NCI-H2196 (cell line): ENCODE measurements at regions not wholly inside any gene's neighbourhood (a gene's known extent, or its start where the extent isn't known, plus 50 kb on each side); places are given as distances from the start of the nearest gene placed in this dataset.

ENCODE experiments used
- DNase-seq: peaks from one replicate; lab custom pipeline; 2025; ENCODE audit not compliant: unreplicated experiment; lab: John Stamatoyannopoulos, UW

- no peak for DNase-seq
Observed at GRCh38 chr4:31575504-31575903, 855.3 kb downstream of the PCDH7 start.

- no peak for DNase-seq
Observed at GRCh38 chr4:31580843-31581242, 860.7 kb downstream of the PCDH7 start.

- no peak for DNase-seq
Observed at GRCh38 chr4:31585503-31585902, 865.3 kb downstream of the PCDH7 start.

- no peak for DNase-seq
Observed at GRCh38 chr4:31592293-31592692, 872.1 kb downstream of the PCDH7 start.

GRCh38 chr4:31595496-31595895 is 875.3 kb downstream of the PCDH7 start:
- no peak for DNase-seq

- DNase-seq: no peak
Observed at GRCh38 chr4:31598639-31599038, 878.5 kb downstream of the PCDH7 start.

- no peak for DNase-seq
Observed at GRCh38 chr4:31601793-31602192, 881.6 kb downstream of the PCDH7 start.

- no peak for DNase-seq
Observed at GRCh38 chr4:31613946-31614623, 893.9 kb downstream of the PCDH7 start.

- no peak for DNase-seq
Observed at GRCh38 chr4:31617667-31618066, 897.5 kb downstream of the PCDH7 start.

GRCh38 chr4:31620476-31620875 is 900.3 kb downstream of the PCDH7 start:
- no peak for DNase-seq

GRCh38 chr4:31645236-31645635 is 925.1 kb downstream of the PCDH7 start:
- no peak for DNase-seq

- no peak for DNase-seq
Observed at GRCh38 chr4:31647786-31648185, 927.6 kb downstream of the PCDH7 start.

GRCh38 chr4:31649878-31650277 is 929.7 kb downstream of the PCDH7 start:
- no peak for DNase-seq

GRCh38 chr4:31651541-31651940 is 931.4 kb downstream of the PCDH7 start:
- DNase-seq: no peak

GRCh38 chr4:31655328-31655727 is 935.2 kb downstream of the PCDH7 start:
- DNase-seq: no peak

- DNase-seq: no peak
Observed at GRCh38 chr4:31657859-31658570, 937.8 kb downstream of the PCDH7 start.

- no peak for DNase-seq
Observed at GRCh38 chr4:31660916-31661315, 940.7 kb downstream of the PCDH7 start.

- no peak for DNase-seq
Observed at GRCh38 chr4:31662951-31663350, 942.8 kb downstream of the PCDH7 start.

GRCh38 chr4:31667686-31668085 is 947.5 kb downstream of the PCDH7 start:
- DNase-seq: no peak

- peak; percentile 3 for DNase-seq
Observed at GRCh38 chr4:31674313-31674947, 954.3 kb downstream of the PCDH7 start.

- no peak for DNase-seq
Observed at GRCh38 chr4:31678356-31678755, 958.2 kb downstream of the PCDH7 start.

- DNase-seq: no peak
Observed at GRCh38 chr4:31682796-31683195, 962.6 kb downstream of the PCDH7 start.
